ENCODE measurements at regions not wholly inside any gene's neighbourhood (a gene's known extent, or its start where the extent isn't known, plus 50 kb on each side); places are given as distances from the start of the nearest gene placed in this dataset.

DNA sequence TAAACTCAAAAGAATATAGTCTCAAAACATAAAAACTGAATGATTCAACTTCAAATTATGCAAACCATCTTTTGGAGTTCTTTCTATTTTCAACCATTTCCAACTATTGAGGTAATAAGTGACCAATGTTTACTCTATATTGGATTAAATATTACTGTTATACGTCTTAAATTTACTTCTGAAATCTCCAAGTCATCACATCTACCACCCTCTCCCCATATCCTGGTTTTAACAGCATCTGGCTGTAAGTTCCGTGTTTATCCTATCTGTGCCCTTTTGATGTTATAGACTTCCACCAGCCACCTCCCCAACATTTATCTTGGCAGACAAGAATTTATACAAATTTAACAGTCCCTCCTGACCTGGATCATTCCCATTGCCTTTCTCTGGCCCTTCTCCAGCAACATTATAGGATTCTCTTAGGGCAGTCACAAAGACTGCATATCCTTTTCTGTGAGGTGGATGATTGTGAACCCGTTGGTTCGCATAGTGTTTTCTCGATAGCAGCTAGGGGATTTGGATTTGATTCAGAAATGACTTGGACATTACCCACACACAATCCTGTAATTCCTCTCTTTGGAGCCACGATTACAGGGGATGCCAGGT is 313.4 kb upstream of the FMN2 start:
- Histone ChIP-seq H4K12ac (ENCODE audit: low read depth, low read length) (no peak overlapping the region), H2BK120ac (ENCODE audit: insufficient read depth, low read length, poor library complexity) (no peak overlapping the region), H2AK5ac (ENCODE audit: low read length) (no peak overlapping the region), H4K91ac (ENCODE audit: low read depth, low read length) (no peak overlapping the region), H3K18ac (ENCODE audit: low read length) (no peak overlapping the region), H3K36me3 (ENCODE audit: control insufficient read depth in 1 of 2, insufficient read depth in 2 of 2, low read length in 2 of 2) (no peaks in the 10 kb centered on the region), H2AFZ (ENCODE audit: insufficient read depth, low read length, poor library complexity) (no peak overlapping the region), H3K27me3 (ENCODE audit: insufficient read depth, low read length) (no peaks in the 10 kb centered on the region), H3K9me3 (ENCODE audit: insufficient read depth, low read depth, low read length) (no peaks in the 10 kb centered on the region), H3K23ac (ENCODE audit: low read length) (no peak overlapping the region), H3K79me2 (ENCODE audit: control insufficient read depth, insufficient read depth, low read length, poor library complexity) (no peaks in the 10 kb centered on the region), H3K4ac (ENCODE audit: low read depth, low read length) (no peak overlapping the region), H3K4me2 (ENCODE audit: low read length) (no peak overlapping the region), H3K4me1 (ENCODE audit: control insufficient read depth in 1 of 2, insufficient read depth in 2 of 2, low read length in 2 of 2) (no peaks in the 10 kb centered on the region), H3K4me3 (ENCODE audit: low read depth, low read length) (no peak overlapping the region), H3K9ac (ENCODE audit: low read length) (no peak overlapping the region), H4K8ac (ENCODE audit: low read depth, low read length) (no peak overlapping the region), H2BK12ac (ENCODE audit: low read length) (no peak overlapping the region), H3K27ac (ENCODE audit: low read depth, low read length) (no peak overlapping the region), H2BK5ac (ENCODE audit: low read depth, low read length, poor library complexity) (no peak overlapping the region), H3K14ac (ENCODE audit: low read length) (no peak overlapping the region), H3K79me1 (ENCODE audit: low read length) (no peaks in the 10 kb centered on the region)
- WGBS (ENCODE audit: extremely low coverage, insufficient coverage, insufficient read length) = no CpG with 5 or more reads among the region's 6 CpGs
- DNase-seq = no peak

DNA sequence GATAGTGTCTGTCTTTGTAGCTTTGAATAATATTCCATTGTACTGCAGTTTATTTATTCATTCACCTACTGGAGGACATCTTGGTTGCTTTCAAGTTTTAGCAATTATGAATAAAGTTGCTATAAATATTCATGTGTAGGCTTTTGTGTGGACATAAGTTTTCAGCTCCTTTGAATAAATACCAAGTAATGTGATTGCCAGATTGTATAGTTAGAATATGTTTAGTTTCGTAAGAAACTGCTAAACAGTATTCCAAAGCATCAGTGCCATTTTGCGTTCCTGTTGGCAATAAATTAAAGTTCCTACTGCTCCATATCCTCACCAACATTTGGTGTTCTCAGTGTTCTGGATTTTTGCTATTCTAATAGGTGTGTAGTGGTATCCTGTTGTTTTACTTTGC is 311.7 kb upstream of the FMN2 start:
- H2BK12ac ChIP-seq (ENCODE audit: low read length) = no peak overlapping the region
- H4K91ac ChIP-seq (ENCODE audit: low read depth, low read length) = no peak overlapping the region
- no peak overlapping the region for H2BK5ac ChIP-seq (ENCODE audit: low read depth, low read length, poor library complexity)
- H3K27ac ChIP-seq (ENCODE audit: low read depth, low read length) = no peak overlapping the region
- WGBS (ENCODE audit: extremely low coverage, insufficient coverage, insufficient read length) = no CpG with 5 or more reads among the region's 2 CpGs
- no peak overlapping the region for H3K23ac ChIP-seq (ENCODE audit: low read length)
- no peak overlapping the region for H2BK120ac ChIP-seq (ENCODE audit: insufficient read depth, low read length, poor library complexity)
- no peak overlapping the region for H3K4me2 ChIP-seq (ENCODE audit: low read length)
- no peaks in the 10 kb centered on the region for H3K4me1 ChIP-seq (ENCODE audit: control insufficient read depth in 1 of 2, insufficient read depth in 2 of 2, low read length in 2 of 2)
- no peak overlapping the region for H4K8ac ChIP-seq (ENCODE audit: low read depth, low read length)
- H3K36me3 ChIP-seq (ENCODE audit: control insufficient read depth in 1 of 2, insufficient read depth in 2 of 2, low read length in 2 of 2) = no peaks in the 10 kb centered on the region
- H3K4ac ChIP-seq (ENCODE audit: low read depth, low read length) = no peak overlapping the region
- no peaks in the 10 kb centered on the region for H3K79me2 ChIP-seq (ENCODE audit: control insufficient read depth, insufficient read depth, low read length, poor library complexity)
- no peak overlapping the region for H3K18ac ChIP-seq (ENCODE audit: low read length)
- H3K9me3 ChIP-seq (ENCODE audit: insufficient read depth, low read depth, low read length) = no peaks in the 10 kb centered on the region
- H4K12ac ChIP-seq (ENCODE audit: low read depth, low read length) = no peak overlapping the region
- H2AK5ac ChIP-seq (ENCODE audit: low read length) = no peak overlapping the region
- H3K14ac ChIP-seq (ENCODE audit: low read length) = no peak overlapping the region
- H3K4me3 ChIP-seq (ENCODE audit: low read depth, low read length) = no peak overlapping the region
- no peaks in the 10 kb centered on the region for H3K79me1 ChIP-seq (ENCODE audit: low read length)
- DNase-seq = no peak
- no peaks in the 10 kb centered on the region for H3K27me3 ChIP-seq (ENCODE audit: insufficient read depth, low read length)
- no peak overlapping the region for H2AFZ ChIP-seq (ENCODE audit: insufficient read depth, low read length, poor library complexity)
- no peak overlapping the region for H3K9ac ChIP-seq (ENCODE audit: low read length)

- Histone ChIP-seq H2BK120ac (ENCODE audit: insufficient read depth, low read length, poor library complexity) (no peak overlapping the region), H3K9me3 (ENCODE audit: insufficient read depth, low read depth, low read length) (peaks cover 2% of the 10 kb centered on the region), H2BK5ac (ENCODE audit: low read depth, low read length, poor library complexity) (no peak overlapping the region), H3K27ac (ENCODE audit: low read depth, low read length) (no peak overlapping the region), H3K27me3 (ENCODE audit: insufficient read depth, low read length) (no peaks in the 10 kb centered on the region), H3K9ac (ENCODE audit: low read length) (no peak overlapping the region), H3K18ac (ENCODE audit: low read length) (no peak overlapping the region), H3K4ac (ENCODE audit: low read depth, low read length) (no peak overlapping the region), H3K23ac (ENCODE audit: low read length) (no peak overlapping the region), H4K8ac (ENCODE audit: low read depth, low read length) (no peak overlapping the region), H3K4me3 (ENCODE audit: low read depth, low read length) (no peak overlapping the region), H2AK5ac (ENCODE audit: low read length) (no peak overlapping the region), H3K36me3 (ENCODE audit: control insufficient read depth in 1 of 2, insufficient read depth in 2 of 2, low read length in 2 of 2) (no peaks in the 10 kb centered on the region), H4K12ac (ENCODE audit: low read depth, low read length) (no peak overlapping the region), H3K79me2 (ENCODE audit: control insufficient read depth, insufficient read depth, low read length, poor library complexity) (no peaks in the 10 kb centered on the region), H2BK12ac (ENCODE audit: low read length) (no peak overlapping the region), H2AFZ (ENCODE audit: insufficient read depth, low read length, poor library complexity) (no peak overlapping the region), H3K4me1 (ENCODE audit: control insufficient read depth in 1 of 2, insufficient read depth in 2 of 2, low read length in 2 of 2) (no peaks in the 10 kb centered on the region), H3K14ac (ENCODE audit: low read length) (no peak overlapping the region), H4K91ac (ENCODE audit: low read depth, low read length) (no peak overlapping the region), H3K79me1 (ENCODE audit: low read length) (no peaks in the 10 kb centered on the region), H3K4me2 (ENCODE audit: low read length) (no peak overlapping the region)
- no peak for DNase-seq
- WGBS (ENCODE audit: extremely low coverage, insufficient coverage, insufficient read length) = no CpG with 5 or more reads among the region's 3 CpGs
Measured at GRCh38 chr1:239784896-239785295, 306.8 kb upstream of the FMN2 start.

DNA sequence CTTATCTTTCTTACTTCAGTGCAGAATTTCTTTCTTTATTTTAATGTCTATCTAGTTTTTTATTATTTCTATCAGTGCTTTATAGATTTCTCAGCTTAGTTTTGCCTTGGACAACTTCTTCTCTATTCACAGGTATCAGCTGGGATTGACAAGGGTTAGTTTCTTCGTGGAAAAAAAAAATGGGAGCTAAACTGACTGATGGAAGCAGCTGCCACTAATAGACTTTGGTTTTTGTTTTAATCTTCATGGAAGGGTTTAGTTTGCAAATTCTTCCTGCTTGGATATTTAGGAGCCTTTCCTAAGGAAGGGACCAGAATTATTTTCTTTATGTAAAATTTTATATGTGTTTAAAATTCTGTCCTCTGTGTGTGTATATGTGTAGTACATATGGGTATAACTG is 306.1 kb upstream of the FMN2 start:
- H3K27me3 ChIP-seq (ENCODE audit: insufficient read depth, low read length) = no peaks in the 10 kb centered on the region
- no peak overlapping the region for H2BK120ac ChIP-seq (ENCODE audit: insufficient read depth, low read length, poor library complexity)
- H3K27ac ChIP-seq (ENCODE audit: low read depth, low read length) = no peak overlapping the region
- H2BK5ac ChIP-seq (ENCODE audit: low read depth, low read length, poor library complexity) = no peak overlapping the region
- H2BK12ac ChIP-seq (ENCODE audit: low read length) = no peak overlapping the region
- H3K4ac ChIP-seq (ENCODE audit: low read depth, low read length) = no peak overlapping the region
- no peaks in the 10 kb centered on the region for H3K79me2 ChIP-seq (ENCODE audit: control insufficient read depth, insufficient read depth, low read length, poor library complexity)
- H2AK5ac ChIP-seq (ENCODE audit: low read length) = no peak overlapping the region
- no peaks in the 10 kb centered on the region for H3K79me1 ChIP-seq (ENCODE audit: low read length)
- H4K12ac ChIP-seq (ENCODE audit: low read depth, low read length) = no peak overlapping the region
- DNase-seq = no peak
- no peak overlapping the region for H3K4me3 ChIP-seq (ENCODE audit: low read depth, low read length)
- H3K9ac ChIP-seq (ENCODE audit: low read length) = no peak overlapping the region
- H3K14ac ChIP-seq (ENCODE audit: low read length) = no peak overlapping the region
- H3K4me1 ChIP-seq (ENCODE audit: control insufficient read depth in 1 of 2, insufficient read depth in 2 of 2, low read length in 2 of 2) = no peaks in the 10 kb centered on the region
- no peaks in the 10 kb centered on the region for H3K36me3 ChIP-seq (ENCODE audit: control insufficient read depth in 1 of 2, insufficient read depth in 2 of 2, low read length in 2 of 2)
- H3K9me3 ChIP-seq (ENCODE audit: insufficient read depth, low read depth, low read length) = peaks cover 2% of the 10 kb centered on the region
- H3K18ac ChIP-seq (ENCODE audit: low read length) = no peak overlapping the region
- WGBS (ENCODE audit: extremely low coverage, insufficient coverage, insufficient read length) = no CpG with 5 or more reads among the region's 1 CpG
- H4K8ac ChIP-seq (ENCODE audit: low read depth, low read length) = no peak overlapping the region
- H4K91ac ChIP-seq (ENCODE audit: low read depth, low read length) = no peak overlapping the region
- H3K4me2 ChIP-seq (ENCODE audit: low read length) = no peak overlapping the region
- H3K23ac ChIP-seq (ENCODE audit: low read length) = no peak overlapping the region
- H2AFZ ChIP-seq (ENCODE audit: insufficient read depth, low read length, poor library complexity) = no peak overlapping the region

Data from trophoblast cell (in vitro differentiated cells and primary cell).